RWPE1 (cell line): ENCODE measurements at regions not wholly inside any gene's neighbourhood (a gene's known extent, or its start where the extent isn't known, plus 50 kb on each side); places are given as distances from the start of the nearest gene placed in this dataset.
A peak's percentile ranks its signal among the peaks of the same experiment; 100 is the strongest.

Experiments used
- CTCF ChIA-PET: fragments of 350-600 bp; sonication (Branson Sonifier 250); formaldehyde crosslinking; extraction: SDS; loops from one replicate; lab custom pipeline; 2021; lab: Yijun Ruan, JAX
- POLR2A ChIA-PET: fragments of 400-600 bp; formaldehyde crosslinking; extraction: SDS; loops from one replicate; lab custom pipeline; 2020; ENCODE audit warnings: antibody characterized with exemption; ENCODE audit not compliant: low non-redundant PET; lab: Yijun Ruan, JAX
- DNase-seq: peaks from one replicate; pipeline ENCODE4 v3.0.0; 2012; ENCODE audit warnings: low spot score
- H3K27ac ChIP-seq: fragments of 450-650 bp; 2 replicates; pipeline ENCODE4 v1.5.1; 2017
- TF ChIP-seq, protein P1 (sequence below): fragments of 450-650 bp; conservative IDR thresholded peaks from 2 replicates; pipeline ENCODE4 v1.5.1; 2017; ENCODE audit warnings: low read depth, mild to moderate bottlenecking

GRCh38 chr10:77698267-77698931, 60.8 kb upstream of the KCNMA1 start:
- H3K27ac ChIP-seq: no peak overlapping the region
- POLR2A ChIA-PET: no interaction called here
- no peak for DNase-seq
- TF ChIP-seq, protein P1, sequence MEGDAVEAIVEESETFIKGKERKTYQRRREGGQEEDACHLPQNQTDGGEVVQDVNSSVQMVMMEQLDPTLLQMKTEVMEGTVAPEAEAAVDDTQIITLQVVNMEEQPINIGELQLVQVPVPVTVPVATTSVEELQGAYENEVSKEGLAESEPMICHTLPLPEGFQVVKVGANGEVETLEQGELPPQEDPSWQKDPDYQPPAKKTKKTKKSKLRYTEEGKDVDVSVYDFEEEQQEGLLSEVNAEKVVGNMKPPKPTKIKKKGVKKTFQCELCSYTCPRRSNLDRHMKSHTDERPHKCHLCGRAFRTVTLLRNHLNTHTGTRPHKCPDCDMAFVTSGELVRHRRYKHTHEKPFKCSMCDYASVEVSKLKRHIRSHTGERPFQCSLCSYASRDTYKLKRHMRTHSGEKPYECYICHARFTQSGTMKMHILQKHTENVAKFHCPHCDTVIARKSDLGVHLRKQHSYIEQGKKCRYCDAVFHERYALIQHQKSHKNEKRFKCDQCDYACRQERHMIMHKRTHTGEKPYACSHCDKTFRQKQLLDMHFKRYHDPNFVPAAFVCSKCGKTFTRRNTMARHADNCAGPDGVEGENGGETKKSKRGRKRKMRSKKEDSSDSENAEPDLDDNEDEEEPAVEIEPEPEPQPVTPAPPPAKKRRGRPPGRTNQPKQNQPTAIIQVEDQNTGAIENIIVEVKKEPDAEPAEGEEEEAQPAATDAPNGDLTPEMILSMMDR: no peak
- CTCF ChIA-PET: interaction anchor here (0.6 to 0.9 kb wide), 6 partner anchors 10 to 440 kb away, joined by 3 to 6 read pairs (median 4); no protein-coding TSS in a partner anchor

GRCh38 chr10:77696584-77696983, 59.0 kb upstream of the KCNMA1 start:
- no peak for DNase-seq
- TF ChIP-seq, protein P1: no peak
- ChIA-PET POLR2A (no interaction called here), CTCF (interaction anchor here (5.6 kb wide), 1 partner anchor 15 kb away, joined by 29 read pairs; no protein-coding TSS in a partner anchor)
- no peak overlapping the region for H3K27ac ChIP-seq

DNA sequence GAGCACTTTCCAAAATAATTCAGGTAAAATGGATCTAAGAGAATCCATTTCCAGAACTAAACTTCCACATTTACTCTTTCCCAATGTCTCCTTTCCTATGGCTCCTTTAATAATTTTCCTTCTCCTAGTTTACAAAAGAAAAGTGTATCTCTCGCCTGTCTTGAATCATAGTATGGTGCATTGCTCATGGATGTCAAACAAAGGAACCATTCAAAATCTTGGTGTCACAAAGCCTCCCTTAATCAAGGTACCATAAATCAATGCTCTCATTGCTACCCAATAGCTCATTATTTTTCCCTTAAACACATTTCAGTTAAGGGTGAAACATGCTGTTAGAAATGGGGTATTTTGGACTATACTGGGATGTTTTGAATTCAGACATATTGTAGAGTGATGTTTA, 57.6 kb upstream of the KCNMA1 start:
- no peak overlapping the region for H3K27ac ChIP-seq
- ChIA-PET CTCF (interaction anchor here (0.6 to 5.6 kb wide), 2 partner anchors 12 to 16 kb away, joined by 3 to 29 read pairs; no protein-coding TSS in a partner anchor), POLR2A (no interaction called here)
- no peak for DNase-seq
- TF ChIP-seq, protein P1: no peak

DNA sequence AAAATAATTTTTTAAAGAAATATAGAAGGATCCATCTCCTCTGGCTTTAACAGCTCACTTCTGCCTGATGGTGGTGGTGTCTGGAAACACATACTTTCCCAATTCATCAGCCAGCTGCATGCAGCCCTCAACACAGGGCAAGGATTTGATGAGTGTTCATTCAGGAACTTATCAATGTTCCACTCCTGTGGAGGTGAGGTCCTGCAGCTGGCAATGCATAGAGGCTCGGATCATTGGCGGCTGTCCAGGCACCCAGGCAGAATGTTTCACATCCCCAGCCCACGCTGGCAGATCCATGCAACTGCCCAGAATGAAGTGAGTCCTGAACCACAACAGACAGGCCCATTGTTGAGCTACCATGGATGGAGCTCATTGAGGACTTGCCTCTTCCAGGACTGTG, 55.2 kb upstream of the KCNMA1 start:
- no peak overlapping the region for H3K27ac ChIP-seq
- TF ChIP-seq, protein P1: no peak
- peak; percentile 57 for DNase-seq
- CTCF ChIA-PET: interaction anchor here (0.5 to 5.6 kb wide), 2 partner anchors 9 to 19 kb away, joined by 3 to 29 read pairs; no protein-coding TSS in a partner anchor
- POLR2A ChIA-PET: no interaction called here

- H3K27ac ChIP-seq: no peak overlapping the region
- POLR2A ChIA-PET: no interaction called here
- TF ChIP-seq, protein P1: no peak
- CTCF ChIA-PET: interaction anchor here (0.8 to 1.7 kb wide), 3 partner anchors 22 to 768 kb away, joined by 4 to 10 read pairs (median 4); no protein-coding TSS in a partner anchor
- DNase-seq: no peak
Measured at GRCh38 chr10:77689339-77689738, 51.7 kb upstream of the KCNMA1 start.

DNA sequence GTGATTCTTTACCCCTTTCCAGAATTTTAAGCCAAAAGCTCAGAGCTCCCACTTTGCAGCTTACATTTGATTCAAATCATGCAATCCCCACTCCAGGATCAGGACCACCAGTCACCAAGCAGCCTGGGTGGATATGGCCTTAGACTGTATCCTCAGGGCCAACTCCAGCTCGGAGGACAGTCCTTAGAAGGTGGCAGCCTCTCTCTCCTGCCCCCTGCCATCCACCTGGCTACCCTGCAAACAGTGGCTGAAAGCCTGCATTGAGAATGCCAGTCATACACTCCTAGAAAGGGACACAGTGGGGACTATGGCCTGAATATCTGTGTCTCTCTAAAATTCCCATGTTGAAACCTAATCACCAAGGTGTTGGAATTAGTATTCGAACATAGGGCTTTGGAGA, 50.0 kb upstream of the KCNMA1 start:
- DNase-seq: no peak
- H3K27ac ChIP-seq: no peak overlapping the region
- TF ChIP-seq, protein P1: no peak
- ChIA-PET CTCF (interaction anchor here (1.1 kb wide), 1 partner anchor 519 kb away, joined by 3 read pairs; no protein-coding TSS in a partner anchor), POLR2A (no interaction called here)
